Ishikawa (cell line): ENCODE measurements at regions not wholly inside any gene's neighbourhood (a gene's known extent, or its start where the extent isn't known, plus 50 kb on each side); places are given as distances from the start of the nearest gene placed in this dataset.

ENCODE experiments used
- CEBPB ChIP-seq: IDR thresholded peaks from 2 replicates; pipeline ENCODE4 v1.6.1; 2012
- CREB1 ChIP-seq: IDR thresholded peaks from 2 replicates; pipeline ENCODE4 v1.6.1; 2012; ENCODE audit warnings: low read depth
- EGR1 ChIP-seq: IDR thresholded peaks from 2 replicates; pipeline ENCODE4 v1.6.1; 2012
- EP300 ChIP-seq: IDR thresholded peaks from 2 replicates; pipeline ENCODE4 v1.6.1; 2012; ENCODE audit warnings: borderline replicate concordance
- FOXM1 ChIP-seq: IDR thresholded peaks from 2 replicates; pipeline ENCODE4 v1.6.1; 2012; ENCODE audit warnings: low read depth, borderline replicate concordance
- MAX ChIP-seq: IDR thresholded peaks from 2 replicates; pipeline ENCODE4 v1.6.1; 2012
- NFIC ChIP-seq: IDR thresholded peaks from 2 replicates; pipeline ENCODE4 v1.6.1; 2012
- RAD21 ChIP-seq: IDR thresholded peaks from 2 replicates; pipeline ENCODE4 v1.6.1; 2012; ENCODE audit warnings: low read depth
- REST ChIP-seq: IDR thresholded peaks from 2 replicates; pipeline ENCODE4 v1.6.1; 2012; ENCODE audit warnings: low read depth, mild to moderate bottlenecking
- TAF1 ChIP-seq: IDR thresholded peaks from 2 replicates; pipeline ENCODE4 v1.6.1; 2012; ENCODE audit warnings: low read depth, mild to moderate bottlenecking
- TCF12 ChIP-seq: IDR thresholded peaks from 2 replicates; pipeline ENCODE4 v1.6.1; 2012; ENCODE audit warnings: low read depth
- TEAD4 ChIP-seq: IDR thresholded peaks from 2 replicates; pipeline ENCODE4 v1.6.1; 2012
- YY1 ChIP-seq: IDR thresholded peaks from 2 replicates; pipeline ENCODE4 v1.6.1; 2012; ENCODE audit warnings: low read depth

- TF ChIP-seq TAF1 (no peak), CEBPB (no peak), REST (no peak), CREB1 (no peak), YY1 (no peak), EGR1 (no peak), MAX (no peak), TCF12 (no peak), FOXM1 (no peak), NFIC (no peak), RAD21 (no peak), TEAD4 (no peak), EP300 (no peak)
These were observed 751.5 kb downstream of the EPHA7 start for GRCh38 chr6:92667843-92668242.
